SU-DHL-6 (cell line): ENCODE measurements at regions not wholly inside any gene's neighbourhood (a gene's known extent, or its start where the extent isn't known, plus 50 kb on each side); places are given as distances from the start of the nearest gene placed in this dataset.

Experiments used
- CTCF ChIP-seq: fragments of 200-600 bp; sonication (generic); IDR thresholded peaks from one replicate; pipeline ENCODE4 v1.5.1; 2017; ENCODE audit warnings: antibody characterized with exemption, mild to moderate bottlenecking, low read length, moderate library complexity; ENCODE audit not compliant: insufficient read depth, poor library complexity, severe bottlenecking
- EZH2phosphoT487 ChIP-seq: fragments of 200-600 bp; sonication (generic), shearing (Covaris generic); conservative IDR thresholded peaks from 2 replicates; pipeline ENCODE4 v1.6.1; 2018; ENCODE audit warnings: mild to moderate bottlenecking, antibody characterized with exemption, low read length, moderate library complexity, mixed read lengths

GRCh38 chr1:181350131-181350530, 133.2 kb upstream of the CACNA1E start:
- TF ChIP-seq CTCF (no peak), EZH2phosphoT487 (no peak)
